Liver (tissue), 8 donors: ENCODE measurements at regions not wholly inside any gene's neighbourhood (a gene's known extent, or its start where the extent isn't known, plus 50 kb on each side); places are given as distances from the start of the nearest gene placed in this dataset.

Experiments
- DNase-seq: peaks from one replicate; pipeline ENCODE4 v3.0.0-alpha.2; 2017; ENCODE audit warnings: low spot score
- H3K27ac ChIP-seq, 2 donors: one replicate each; pipeline ENCODE4 v1.7.0; 2013; ENCODE audit warnings: inconsistent platforms in 2 of 2, low read length in 2 of 2, control low read depth in 1 of 2, low read depth in 1 of 2, mild to moderate bottlenecking in 1 of 2
- H3K27me3 ChIP-seq, 4 donors: one replicate each; pipeline versions ENCODE4 v1.6.1 to v1.7.0; 2013; ENCODE audit warnings: low read length in 3 of 4, inconsistent platforms in 1 of 4, mild to moderate bottlenecking in 1 of 4, moderate library complexity in 1 of 4; ENCODE audit not compliant: control insufficient read depth in 4 of 4, insufficient read depth in 4 of 4
- H3K36me3 ChIP-seq, 4 donors: one replicate each; pipeline versions ENCODE4 v1.6.1 to v1.7.0; 2013; ENCODE audit warnings: low read length in 3 of 4, mild to moderate bottlenecking in 3 of 4, low read depth in 1 of 4, moderate library complexity in 1 of 4; ENCODE audit not compliant: control insufficient read depth in 4 of 4, insufficient read depth in 3 of 4
- H3K4me1 ChIP-seq, 4 donors: one replicate each; pipeline versions ENCODE4 v1.6.1 to v1.7.0; 2013; ENCODE audit warnings: low read length in 3 of 4, mild to moderate bottlenecking in 3 of 4, moderate library complexity in 1 of 4; ENCODE audit not compliant: control insufficient read depth in 4 of 4, insufficient read depth in 4 of 4
- H3K4me3 ChIP-seq, 3 donors: one replicate each; pipeline versions ENCODE4 v1.6.1 to v1.7.0; 2013; ENCODE audit warnings: low read length in 3 of 3, control low read depth in 1 of 3, low read depth in 1 of 3, mild to moderate bottlenecking in 1 of 3
- H3K9ac ChIP-seq, 2 donors: one replicate each; pipeline ENCODE4 v1.7.0; 2013; ENCODE audit warnings: low read length in 2 of 2, mild to moderate bottlenecking in 2 of 2, moderate library complexity in 2 of 2, control low read depth in 1 of 2, low read depth in 1 of 2
- H3K9me3 ChIP-seq, 4 donors: one replicate each; pipeline versions ENCODE4 v1.6.1 to v1.7.0; 2013; ENCODE audit warnings: low read length in 3 of 4; ENCODE audit not compliant: control insufficient read depth in 4 of 4
- ATF3 ChIP-seq: IDR thresholded peaks from 2 replicates; pipeline ENCODE4 v1.6.1; 2016; ENCODE audit warnings: antibody characterized with exemption
- CTCF ChIP-seq: fragments of 150-350 bp; IDR thresholded peaks from 2 replicates; pipeline ENCODE4 v1.5.1; 2017; ENCODE audit warnings: improper control_type of control experiment, low read depth, low read length; ENCODE audit not compliant: missing input control
- EGR1 ChIP-seq, 2 donors: IDR thresholded peaks; 2 replicates each; pipeline ENCODE4 v1.6.1; 2016 to 2018; ENCODE audit warnings: antibody characterized with exemption in 2 of 2, low read depth in 2 of 2
- FOXA2 ChIP-seq: IDR thresholded peaks from 2 replicates; pipeline ENCODE4 v1.6.1; 2016; ENCODE audit warnings: antibody characterized with exemption
- GABPA ChIP-seq, 2 donors: IDR thresholded peaks in 1 of 2; conservative IDR thresholded peaks in 1 of 2; 2 replicates each; pipeline ENCODE4 v1.6.1; 2016; ENCODE audit warnings: antibody characterized with exemption in 2 of 2, mild to moderate bottlenecking in 1 of 2, moderate library complexity in 1 of 2
- HNF4A ChIP-seq, 2 donors: conservative IDR thresholded peaks; 2 replicates each; pipeline ENCODE4 v1.6.1; 2016; ENCODE audit warnings: antibody characterized with exemption in 2 of 2, mild to moderate bottlenecking in 2 of 2
- HNF4G ChIP-seq: IDR thresholded peaks from 2 replicates; pipeline ENCODE4 v1.6.1; 2016; ENCODE audit warnings: antibody characterized with exemption
- JUND ChIP-seq, 2 donors: IDR thresholded peaks; 2 replicates each; pipeline ENCODE4 v1.6.1; 2016; ENCODE audit warnings: antibody characterized with exemption in 2 of 2
- MAX ChIP-seq: IDR thresholded peaks from 2 replicates; pipeline ENCODE4 v1.6.1; 2016; ENCODE audit warnings: antibody characterized with exemption
- NR2F2 ChIP-seq: IDR thresholded peaks from 2 replicates; pipeline ENCODE4 v1.6.1; 2016; ENCODE audit warnings: antibody characterized with exemption
- RAD21 ChIP-seq, 2 donors: IDR thresholded peaks; 2 replicates each; pipeline ENCODE4 v1.6.1; 2016; ENCODE audit warnings: antibody characterized with exemption in 2 of 2, mild to moderate bottlenecking in 2 of 2
- REST ChIP-seq: IDR thresholded peaks from 2 replicates; pipeline ENCODE4 v1.6.1; 2016; ENCODE audit warnings: antibody characterized with exemption, mild to moderate bottlenecking
- RXRA ChIP-seq, 2 donors: IDR thresholded peaks; 2 replicates each; pipeline ENCODE4 v1.6.1; 2017 to 2018; ENCODE audit warnings: antibody characterized with exemption in 2 of 2, mild to moderate bottlenecking in 1 of 2
- TAF1 ChIP-seq: conservative IDR thresholded peaks from 2 replicates; pipeline ENCODE4 v1.6.1; 2016; ENCODE audit warnings: antibody characterized with exemption, mild to moderate bottlenecking
- YY1 ChIP-seq: IDR thresholded peaks from 2 replicates; pipeline ENCODE4 v1.6.1; 2016; ENCODE audit warnings: antibody characterized with exemption, mild to moderate bottlenecking
- WGBS: extraction: QIAGEN DNeasy Blood & Tissue Kit; methylation state at CpG from one replicate; pipeline ENCODE4 v1.1.7; 2013; 5-methylcytosine and 5-hydroxymethylcytosine counted together
- donor health status: healthy.
- donor health status: healthy.
- donor health status: healthy.
- donor health status: healthy.
- donor health status: healthy.

GRCh38 chrY:12490558-12491209, 210.3 kb upstream of the USP9Y start:
- H3K4me3 ChIP-seq: no peak overlapping the region
- H3K9ac ChIP-seq: no peak overlapping the region
- no peak for DNase-seq
- no peak overlapping the region for H3K27ac ChIP-seq
- WGBS: 76% methylated on average over 13 of the region's 13 CpGs
- H3K9me3 ChIP-seq: no peaks in the 10 kb centered on the region
- H3K4me1 ChIP-seq: no peaks in the 10 kb centered on the region
- H3K36me3 ChIP-seq: no peaks in the 10 kb centered on the region
- TF ChIP-seq JUND (IDR thresholded peaks at IDR 0.05): no peak
- TF ChIP-seq RXRA (IDR thresholded peaks at IDR 0.05): no peak
- no peak for TF ChIP-seq FOXA2
- no peak for TF ChIP-seq TAF1
- TF ChIP-seq GABPA (IDR thresholded peaks at IDR 0.05 in 1 of 2, conservative IDR thresholded peaks at IDR 0.05 in 1 of 2): no peak
- TF ChIP-seq HNF4G: no peak
- no peak for TF ChIP-seq EGR1 (IDR thresholded peaks at IDR 0.05; ENCODE audit: low read depth in 2 of 2)
- TF ChIP-seq RAD21 (IDR thresholded peaks at IDR 0.05): no peak
- TF ChIP-seq ATF3: no peak
- no peak for TF ChIP-seq NR2F2
- no peak for TF ChIP-seq MAX
- no peak for TF ChIP-seq HNF4A (conservative IDR thresholded peaks at IDR 0.05)
- TF ChIP-seq REST: no peak
- TF ChIP-seq YY1: no peak
- H3K27me3 ChIP-seq: no peaks in the 10 kb centered on the region

GRCh38 chrY:12492218-12492617, 208.8 kb upstream of the USP9Y start:
- WGBS: 43% methylated on average over 1 of the region's 1 CpG
- Histone ChIP-seq H3K9me3 (no peaks in the 10 kb centered on the region), H3K27ac (no peak overlapping the region), H3K4me1 (no peaks in the 10 kb centered on the region), H3K27me3 (no peaks in the 10 kb centered on the region), H3K4me3 (no peak overlapping the region), H3K36me3 (no peaks in the 10 kb centered on the region), H3K9ac (no peak overlapping the region)
- TF ChIP-seq HNF4G (no peak), NR2F2 (no peak), HNF4A (conservative IDR thresholded peaks at IDR 0.05) (peak in 1 of 2 donors; percentile 54), MAX (no peak), CTCF (no peak), EGR1 (IDR thresholded peaks at IDR 0.05; ENCODE audit: low read depth in 2 of 2) (no peak)
- no peak for DNase-seq
